GM23248 (cell line): ENCODE measurements at regions not wholly inside any gene's neighbourhood (a gene's known extent, or its start where the extent isn't known, plus 50 kb on each side); places are given as distances from the start of the nearest gene placed in this dataset.

Experiments
- EZH2 ChIP-seq: fragments of 200-600 bp; sonication (generic); IDR thresholded peaks from 2 replicates; pipeline ENCODE4 v1.6.1; 2018; ENCODE audit warnings: antibody characterized with exemption, mild to moderate bottlenecking; ENCODE audit not compliant: insufficient read depth, poor library complexity, severe bottlenecking
- EZH2phosphoT487 ChIP-seq: fragments of 200-600 bp; sonication (generic); IDR thresholded peaks from 2 replicates; pipeline ENCODE4 v1.6.1; 2018; ENCODE audit warnings: antibody characterized with exemption, moderate library complexity, mild to moderate bottlenecking, low read depth; ENCODE audit not compliant: insufficient read depth

GRCh38 chr10:129021594-129022304, 445.3 kb upstream of the MGMT start:
- TF ChIP-seq EZH2phosphoT487: no peak
- TF ChIP-seq EZH2: no peak
